AG10803 (cell line): ENCODE measurements at regions not wholly inside any gene's neighbourhood (a gene's known extent, or its start where the extent isn't known, plus 50 kb on each side); places are given as distances from the start of the nearest gene placed in this dataset.
A peak's percentile ranks its signal among the peaks of the same experiment; 100 is the strongest.

Source experiments
- DNase-seq: peaks from one replicate; pipeline ENCODE4 v3.0.0; 2010; ENCODE audit warnings: low read depth
- H3K4me3 ChIP-seq: 2 replicates; pipeline ENCODE4 v1.5.1; 2011; ENCODE audit warnings: mild to moderate bottlenecking, low read length, control low read depth
- CTCF ChIP-seq: conservative IDR thresholded peaks from 2 replicates; pipeline ENCODE4 v1.5.1; 2011; ENCODE audit warnings: mild to moderate bottlenecking, low read length, control low read depth, inconsistent platforms

GRCh38 chr10:88080213-88080612 lies 216.8 kb downstream of the PTEN start:
- peak; percentile 22 for DNase-seq
- TF ChIP-seq CTCF = no peak

GRCh38 chr10:88081457-88082054 lies 218.1 kb downstream of the PTEN start:
- no peak overlapping the region for H3K4me3 ChIP-seq
- TF ChIP-seq CTCF = no peak
- no peak for DNase-seq

More at GRCh38 chr10:88080213-88080612, 216.8 kb downstream of the PTEN start:
- no peak overlapping the region for H3K4me3 ChIP-seq

- DNase-seq = no peak
- no peak for TF ChIP-seq CTCF
- H3K4me3 ChIP-seq = no peak overlapping the region
Observed at GRCh38 chr10:88082391-88082790, 219.0 kb downstream of the PTEN start.

- TF ChIP-seq CTCF = no peak
- no peak for DNase-seq
- no peak overlapping the region for H3K4me3 ChIP-seq
Observed at GRCh38 chr10:88082806-88083596, 219.6 kb downstream of the PTEN start.

GRCh38 chr10:88083597-88083989 lies 220.2 kb downstream of the PTEN start:
- TF ChIP-seq CTCF = no peak
- DNase-seq = no peak
- no peak overlapping the region for H3K4me3 ChIP-seq

- TF ChIP-seq CTCF = no peak
- H3K4me3 ChIP-seq = no peak overlapping the region
- DNase-seq = no peak
Observed at GRCh38 chr10:88086187-88086960, 222.9 kb downstream of the PTEN start.
